GM19238 (cell line): ENCODE measurements at regions not wholly inside any gene's neighbourhood (a gene's known extent, or its start where the extent isn't known, plus 50 kb on each side); places are given as distances from the start of the nearest gene placed in this dataset.
"Not testable (repeated sequence)": the region's sequence is repeated elsewhere in the genome, so short reads cannot be mapped to it uniquely, and the experiment has no call there.

Experiments
- DNase-seq: peaks from one replicate; pipeline ENCODE4 v3.0.0; 2011; ENCODE audit warnings: low spot score; ENCODE audit not compliant: insufficient read length

DNA sequence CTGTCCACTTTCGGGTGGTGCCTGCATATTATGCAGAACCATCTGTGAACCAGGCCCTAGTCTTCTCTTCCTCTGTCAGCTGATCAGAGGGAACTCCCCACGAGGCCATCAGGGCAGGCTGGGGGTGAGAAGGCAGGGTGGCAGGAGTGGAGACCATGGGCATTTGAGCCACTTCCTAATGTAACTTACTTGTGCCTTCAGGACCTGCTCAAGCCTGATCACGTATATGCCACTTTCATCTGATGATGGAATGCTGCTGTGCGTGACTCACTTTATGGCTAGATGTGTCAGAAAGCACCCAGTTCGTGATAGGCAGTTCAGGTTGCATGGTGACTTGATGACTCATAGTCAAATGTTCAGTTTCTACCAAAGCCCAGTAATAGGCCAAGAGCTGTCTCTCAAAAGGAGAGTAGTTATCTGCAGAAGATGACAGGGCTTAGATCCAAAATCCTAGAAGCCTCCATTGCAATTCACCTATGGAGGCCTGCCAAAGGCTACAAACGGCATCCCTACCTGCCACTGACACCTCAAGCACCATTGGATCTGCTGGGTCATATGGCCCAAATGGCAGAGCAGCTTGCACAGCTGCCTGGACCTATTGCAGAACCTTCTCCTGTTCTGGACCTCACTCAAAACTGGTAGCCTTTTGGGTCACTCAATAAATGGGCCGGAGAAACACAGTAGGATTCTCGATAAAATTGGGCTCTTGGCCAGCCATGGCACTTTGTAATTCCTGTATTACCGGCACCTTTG lies 197.7 kb upstream of the PROK2 start:
- DNase-seq, result not testable (repeated sequence)

DNA sequence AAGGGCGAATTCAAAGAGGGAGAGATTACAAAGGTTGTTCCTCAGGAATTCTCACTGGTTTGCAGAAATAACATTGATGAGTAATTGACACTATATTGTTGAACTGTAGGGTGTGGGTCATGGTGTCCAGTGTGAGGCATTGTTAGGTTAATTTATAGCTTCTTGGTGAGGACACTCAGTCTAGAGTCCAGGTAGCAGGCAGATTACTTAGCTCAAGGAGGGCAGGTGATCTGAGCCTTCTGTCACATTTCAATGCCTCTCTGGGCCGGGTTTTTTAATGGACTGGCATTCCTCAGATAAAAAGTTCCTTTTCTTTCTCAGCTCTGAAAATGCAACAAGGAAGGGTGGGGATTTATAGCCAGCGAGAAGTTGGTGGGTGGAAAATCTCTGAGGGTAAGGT lies 194.2 kb upstream of the PROK2 start:
- DNase-seq, result no peak

DNA sequence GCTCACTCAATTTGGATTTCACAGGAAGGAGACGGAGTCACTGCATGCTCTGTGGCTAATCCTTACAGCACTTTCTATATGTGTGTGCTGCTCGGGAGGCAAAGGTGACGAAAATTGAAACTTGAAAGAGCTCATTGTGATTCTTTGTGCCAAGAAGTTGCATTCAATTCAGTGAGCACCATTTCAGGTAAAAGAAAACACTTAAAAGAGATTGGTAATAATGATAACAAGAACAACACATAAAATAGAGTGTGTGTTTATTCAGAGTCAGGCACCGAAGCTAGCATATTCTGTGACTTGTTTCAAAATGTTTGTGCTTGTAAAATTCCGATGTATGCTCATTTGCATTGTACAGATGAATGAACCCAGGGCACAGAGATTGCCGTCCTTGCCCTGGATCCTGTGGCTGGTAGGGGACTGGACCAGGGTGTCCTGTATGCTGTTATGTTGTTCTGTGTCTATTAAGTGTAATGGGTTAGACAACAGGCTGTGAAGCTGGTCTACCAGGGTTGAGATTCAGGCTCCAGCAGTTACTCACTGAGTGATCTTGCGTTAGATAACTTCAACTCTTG lies 193.3 kb upstream of the PROK2 start:
- peak; percentile 37 for DNase-seq

DNA sequence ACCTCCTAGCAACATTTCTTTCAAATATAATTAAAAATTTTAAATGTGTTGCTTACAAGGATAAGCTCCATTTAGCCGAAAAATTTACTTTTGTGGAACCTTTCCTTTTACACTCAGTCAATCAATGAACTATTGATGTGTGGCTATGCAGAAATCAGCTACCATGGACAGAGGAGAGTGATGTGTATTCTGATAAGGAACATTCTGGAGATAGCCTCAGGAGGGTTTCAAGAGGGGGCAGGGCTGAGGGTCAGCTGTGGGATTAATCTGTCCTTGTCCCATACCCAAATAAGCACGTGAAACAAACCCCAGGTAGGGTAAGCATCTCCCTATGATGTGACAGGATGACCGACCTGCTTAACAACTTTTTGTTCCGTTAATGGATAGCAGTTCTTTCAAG lies 192.6 kb upstream of the PROK2 start:
- no peak for DNase-seq

DNA sequence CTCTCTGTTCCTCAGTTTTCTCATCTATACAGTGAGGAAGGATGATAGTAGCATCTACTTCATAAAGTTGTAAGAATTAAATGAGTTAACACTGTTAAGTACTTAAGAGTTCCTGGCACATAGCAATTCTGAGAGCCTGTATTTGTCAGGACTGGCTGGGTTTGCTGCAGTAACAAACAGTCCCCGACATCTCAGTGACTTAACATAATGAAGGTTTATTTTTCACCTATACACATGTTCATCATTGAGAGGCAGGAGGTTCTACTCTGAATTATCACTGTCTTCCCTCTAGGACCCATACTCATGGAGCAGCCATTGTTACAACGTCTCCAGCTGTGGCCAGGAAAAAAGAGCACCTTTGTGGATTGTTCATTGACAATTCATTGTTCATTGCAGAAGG lies 190.6 kb upstream of the PROK2 start:
- DNase-seq, result no peak

DNA sequence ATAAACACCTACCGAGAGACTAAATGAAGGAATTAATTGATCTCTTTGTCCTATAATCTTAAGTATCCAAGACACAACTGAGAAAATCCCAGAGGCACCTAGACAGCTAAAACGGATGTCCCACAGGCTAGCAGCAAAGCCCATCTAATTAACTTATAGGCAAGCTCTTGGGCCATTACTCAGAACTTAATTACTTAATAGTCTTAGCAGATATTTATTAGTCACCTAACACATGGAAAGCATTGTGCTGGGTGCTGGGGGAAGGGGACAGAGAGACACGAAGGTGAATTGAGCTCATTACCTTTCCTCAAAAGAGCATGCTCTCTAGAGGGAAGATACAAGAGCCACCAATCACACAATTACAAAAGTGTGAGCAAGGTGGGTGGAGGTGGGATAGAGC lies 189.8 kb upstream of the PROK2 start:
- no peak for DNase-seq

DNA sequence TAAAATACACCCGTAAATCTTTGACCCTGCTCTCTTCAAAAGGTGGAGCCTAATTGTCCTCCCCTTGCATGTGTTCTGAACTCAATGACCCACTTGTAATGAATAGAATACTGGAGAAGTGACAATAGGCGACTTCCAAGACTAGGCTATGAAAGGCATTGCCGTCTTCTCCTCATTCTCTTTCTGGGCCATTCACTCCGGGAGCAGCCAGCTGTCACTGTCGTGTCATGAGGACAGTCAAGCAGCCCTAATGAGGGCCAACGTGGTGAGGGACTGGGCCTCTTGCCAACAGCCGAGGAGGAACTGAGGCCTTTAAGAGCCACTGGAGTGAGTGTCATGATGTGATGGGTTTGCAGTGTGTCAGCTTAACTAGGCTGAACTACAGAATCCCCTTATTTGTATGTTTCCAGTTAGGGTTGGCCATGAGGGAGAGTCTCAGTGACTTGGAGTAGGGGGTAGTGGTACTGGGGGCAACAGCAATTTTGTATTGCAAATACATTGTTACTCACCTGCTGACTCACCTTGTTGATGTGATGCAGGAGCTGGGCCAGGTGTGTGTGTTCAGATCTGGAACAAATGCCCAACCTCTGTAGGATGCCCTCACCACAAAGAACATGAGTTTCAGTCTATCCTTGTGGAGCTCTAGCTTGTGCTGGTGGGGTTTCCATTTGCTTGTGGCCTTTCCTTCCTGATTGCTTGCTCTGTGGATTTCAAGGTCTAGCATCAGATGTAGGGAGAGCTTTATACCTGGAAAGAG lies 188.5 kb upstream of the PROK2 start:
- no peak for DNase-seq

DNA sequence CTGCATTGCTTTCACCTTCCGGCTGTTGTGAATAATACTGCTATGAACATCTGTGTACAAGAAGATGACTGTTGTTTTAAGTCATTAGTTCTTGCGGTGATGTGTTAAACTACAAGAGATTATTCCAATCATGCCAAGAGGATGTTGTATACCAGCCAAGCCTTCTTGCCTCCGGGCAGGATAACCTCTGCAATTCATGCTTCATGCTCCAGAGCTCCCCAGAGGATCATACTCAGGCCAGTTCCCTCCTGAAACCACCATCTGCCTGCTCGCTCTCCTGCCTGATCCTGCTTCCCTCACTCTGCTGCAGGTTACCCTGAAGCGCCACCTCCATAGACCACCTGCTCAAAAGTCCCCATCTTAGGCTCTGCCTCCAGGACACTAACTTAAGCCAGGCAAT lies 187.1 kb upstream of the PROK2 start:
- DNase-seq, result no peak

DNA sequence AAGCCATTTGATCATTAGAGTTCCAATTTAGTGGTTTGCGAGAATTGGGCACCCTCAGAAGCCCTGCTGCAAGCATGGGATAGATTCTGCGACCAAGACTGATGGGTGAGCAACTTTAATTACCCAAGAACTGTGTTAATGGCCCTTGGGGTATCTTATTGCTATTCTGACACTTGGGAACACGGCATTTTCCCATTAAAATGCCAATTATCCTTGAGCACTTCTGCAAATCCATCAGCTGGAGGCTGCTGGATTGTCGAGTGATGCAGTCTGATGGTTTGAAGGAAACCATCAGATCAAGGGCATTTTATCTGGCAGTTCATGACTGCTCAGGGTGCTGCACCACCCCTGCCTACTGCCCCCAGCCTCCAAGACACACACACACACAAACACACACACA lies 183.6 kb upstream of the PROK2 start:
- DNase-seq, result no peak

DNA sequence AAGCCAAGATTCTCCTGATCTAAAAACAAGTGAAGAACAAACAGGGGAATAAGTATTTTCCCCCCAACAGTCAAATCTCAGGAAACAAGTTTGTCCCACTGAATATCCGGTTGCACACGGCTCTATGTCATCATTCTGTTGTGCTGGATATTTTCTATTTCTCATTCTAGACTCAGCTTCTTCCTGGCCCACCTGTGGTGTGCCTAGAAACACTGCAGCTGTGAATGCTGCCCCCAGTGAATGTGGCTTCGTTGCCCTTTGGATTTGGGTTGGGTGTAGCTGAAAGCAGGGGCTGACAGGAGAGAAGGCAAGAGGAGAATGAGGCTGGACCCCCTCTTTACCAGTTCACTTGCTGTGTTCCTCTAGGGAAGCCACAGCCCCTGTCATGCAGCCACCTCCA lies 181.2 kb upstream of the PROK2 start:
- no peak for DNase-seq

DNA sequence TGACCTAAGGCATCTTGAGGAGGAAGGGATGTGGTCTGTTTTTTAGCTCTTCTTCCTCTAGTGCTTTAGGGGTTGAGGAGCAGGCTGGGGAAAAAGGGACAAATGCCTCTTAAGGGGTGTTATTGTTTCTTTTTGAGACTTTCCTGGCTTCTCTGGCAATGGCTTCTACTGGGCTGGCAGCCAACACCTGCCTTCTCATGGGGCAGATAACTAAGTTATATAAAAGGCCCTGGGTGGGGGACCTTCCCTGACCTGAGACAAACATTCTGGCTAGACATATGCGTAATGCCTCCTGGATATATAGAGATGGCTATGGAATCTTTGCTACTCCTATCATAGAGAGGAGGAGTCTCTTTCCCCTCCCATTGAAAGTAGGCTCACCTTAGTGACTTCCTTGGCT lies 179.2 kb upstream of the PROK2 start:
- DNase-seq, result no peak

DNA sequence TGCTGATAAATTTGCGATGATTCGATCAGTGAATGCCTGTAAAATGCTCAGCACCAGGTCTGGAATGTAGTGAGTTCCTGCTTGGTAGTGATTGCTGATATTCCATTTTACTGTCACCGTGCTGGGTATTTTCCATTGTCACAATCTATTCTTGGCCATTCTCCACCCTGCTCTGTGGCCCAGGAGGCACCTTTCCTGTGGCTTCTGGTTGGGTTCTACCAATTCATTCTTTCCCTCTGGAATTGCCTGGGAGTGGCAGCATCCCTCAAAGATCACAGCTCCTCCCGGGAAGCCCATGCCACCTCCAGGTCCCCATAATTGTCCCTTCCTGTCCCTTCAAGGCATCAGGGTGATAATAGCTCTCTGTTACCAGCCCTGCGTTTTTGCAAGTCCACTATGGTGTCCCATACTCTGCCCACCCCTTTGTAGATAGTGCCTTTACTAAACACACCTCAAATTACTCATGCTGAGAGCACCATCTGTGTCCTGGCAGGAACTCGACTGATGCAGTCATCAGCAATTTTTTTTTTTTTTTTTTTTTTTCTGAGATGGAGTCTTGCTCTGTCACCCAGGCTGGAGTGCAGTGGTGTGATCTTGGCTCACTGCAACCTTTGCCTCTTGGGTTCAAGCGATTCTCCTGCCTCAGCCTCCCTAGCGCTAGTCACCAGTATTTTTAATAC lies 177.8 kb upstream of the PROK2 start:
- no peak for DNase-seq

DNA sequence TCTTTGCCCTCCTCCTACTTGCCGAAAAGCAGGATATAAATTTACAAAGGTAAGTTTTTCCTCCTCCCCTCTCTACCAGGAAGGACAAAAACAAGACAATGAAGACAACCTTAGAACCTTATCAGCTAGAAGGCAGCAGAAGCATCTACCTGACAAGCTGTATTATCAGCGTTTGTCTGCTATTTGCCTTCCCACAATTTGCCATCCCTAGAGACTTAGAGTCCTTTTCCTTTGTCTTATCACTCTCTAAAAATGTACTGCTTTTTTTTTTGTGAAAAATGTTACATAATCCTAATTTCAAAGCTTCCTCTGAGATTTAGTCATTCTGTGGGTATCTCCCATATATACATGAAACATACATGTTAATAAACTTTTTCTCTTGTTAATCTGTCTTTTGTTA lies 176.9 kb upstream of the PROK2 start:
- no peak for DNase-seq

DNA sequence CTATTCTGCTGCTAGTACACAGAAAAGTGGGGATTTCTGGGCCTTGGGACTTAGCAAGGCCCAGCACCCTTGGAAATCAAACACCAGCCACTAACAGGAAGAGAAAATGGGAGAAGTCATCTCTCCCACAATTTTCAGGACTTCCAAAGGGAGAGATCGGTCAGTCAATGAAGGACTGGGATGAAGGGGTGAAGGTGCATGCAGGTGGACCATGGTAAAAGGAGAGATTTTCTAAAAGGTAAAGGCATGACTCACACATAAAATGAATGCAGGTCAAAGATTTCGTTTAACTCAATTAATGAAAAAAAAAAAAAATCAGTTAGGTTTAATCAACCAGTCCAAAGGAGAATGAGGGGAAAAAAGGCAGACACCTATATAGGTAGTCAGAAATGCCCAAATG lies 176.4 kb upstream of the PROK2 start:
- DNase-seq, result no peak

DNA sequence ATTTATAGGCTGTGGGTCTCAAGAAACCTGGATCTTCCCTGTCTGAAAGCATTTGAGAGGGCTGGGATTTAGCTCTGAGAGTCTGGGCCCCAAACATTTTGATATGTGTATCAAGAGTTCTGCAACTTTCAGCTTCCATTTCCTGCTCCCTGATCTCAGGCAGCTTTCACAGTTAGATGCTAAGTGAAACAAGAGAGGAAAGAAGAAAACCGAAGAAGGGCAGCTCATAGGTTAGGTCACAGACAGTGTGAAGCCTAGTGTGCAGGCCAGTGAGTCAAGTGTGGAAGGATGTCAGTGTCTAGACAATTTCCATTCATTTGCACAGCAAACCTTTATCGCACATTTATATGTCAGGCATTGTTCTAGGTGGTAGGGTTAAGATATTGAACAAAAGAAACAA lies 173.6 kb upstream of the PROK2 start:
- no peak for DNase-seq

DNA sequence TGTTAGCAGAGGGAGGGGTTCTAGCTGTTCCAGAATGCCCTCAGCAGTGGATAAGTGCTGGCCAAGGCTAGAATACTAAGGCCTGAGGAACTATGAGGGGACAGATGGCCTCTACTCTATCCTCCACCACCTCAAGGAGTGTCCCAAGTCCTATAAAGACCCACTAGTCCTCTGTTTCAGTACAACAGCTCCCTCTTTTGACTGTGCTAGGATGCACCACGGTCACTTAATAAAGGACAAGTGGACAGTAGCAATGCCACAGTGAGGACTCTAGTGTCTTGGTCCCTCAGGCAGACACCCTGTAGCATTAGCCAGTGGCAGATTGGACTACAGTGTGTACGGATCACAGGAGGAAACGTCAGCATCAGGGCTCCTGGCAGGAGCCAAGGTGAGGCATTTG lies 171.8 kb upstream of the PROK2 start:
- DNase-seq, result no peak

DNA sequence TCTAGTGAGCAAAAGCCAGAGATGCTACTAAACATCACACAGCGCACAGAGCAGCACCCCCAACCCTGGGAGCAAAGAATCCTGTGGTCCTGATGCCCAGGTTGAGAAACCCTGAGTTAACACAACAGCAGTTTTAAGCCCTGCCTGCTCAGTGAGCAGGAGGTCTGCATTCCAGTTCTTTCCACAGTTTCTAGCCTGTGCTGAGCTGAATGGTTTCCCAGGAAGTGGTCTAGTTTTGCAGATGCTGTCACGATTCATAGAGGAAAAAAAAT lies 171.1 kb upstream of the PROK2 start:
- no peak for DNase-seq

DNA sequence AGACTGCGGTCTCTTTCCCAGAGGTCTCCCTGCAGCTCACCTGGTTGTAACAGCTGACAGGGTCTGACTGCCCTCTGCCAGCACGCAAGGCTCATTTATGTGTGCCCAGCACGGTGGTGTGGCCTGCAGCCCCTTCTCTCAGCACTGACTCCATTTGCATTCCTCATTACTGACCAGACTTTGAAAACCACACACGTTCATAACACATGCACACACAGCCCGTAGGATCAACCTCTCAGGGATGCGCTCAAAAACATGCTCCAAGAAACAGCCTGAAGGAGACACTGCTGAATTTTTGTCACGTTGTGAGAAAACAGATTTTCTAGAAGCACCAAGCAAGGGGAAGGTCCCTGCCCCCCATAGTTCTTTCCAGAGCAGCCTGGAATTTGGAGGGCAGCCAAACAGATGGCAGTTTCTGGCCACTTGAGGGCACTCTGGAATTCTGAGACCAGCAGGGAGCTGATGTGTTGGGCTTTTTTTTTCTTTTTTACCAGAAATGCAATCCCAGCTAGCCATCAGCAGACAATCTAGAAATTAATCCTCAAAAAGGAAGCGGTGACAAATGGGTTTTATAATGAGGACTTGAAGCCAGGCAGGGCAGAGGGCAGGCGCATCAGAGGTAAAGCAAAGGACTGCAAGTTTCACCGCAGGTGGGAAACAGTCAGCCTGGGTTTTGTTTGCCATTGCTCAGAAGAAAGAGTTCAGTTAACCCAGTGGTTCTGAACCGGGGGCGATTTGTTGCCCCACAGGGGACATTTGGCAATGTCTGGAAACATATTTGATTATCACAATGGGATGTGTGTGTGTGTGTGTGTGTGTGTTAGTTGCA lies 170.5 kb upstream of the PROK2 start:
- no peak for DNase-seq

DNA sequence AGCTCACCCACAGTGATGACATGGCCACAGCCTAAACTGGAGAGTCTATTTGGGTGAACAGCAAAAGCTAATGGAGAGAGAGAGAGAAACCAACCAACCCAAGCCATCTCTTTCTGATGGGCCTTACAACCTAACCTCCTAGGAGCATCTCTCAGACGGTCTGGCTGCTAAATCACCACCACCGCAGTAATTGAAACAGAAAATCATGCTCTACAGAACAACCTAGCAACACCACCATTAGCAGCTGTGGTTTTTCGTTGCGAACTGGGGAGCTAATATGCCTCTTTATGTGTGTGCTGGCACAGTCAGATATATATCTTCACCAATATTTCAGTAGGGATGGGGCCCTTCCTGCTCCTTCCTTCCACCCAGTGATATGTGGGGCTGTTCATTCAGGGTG lies 166.9 kb upstream of the PROK2 start:
- no peak for DNase-seq

DNA sequence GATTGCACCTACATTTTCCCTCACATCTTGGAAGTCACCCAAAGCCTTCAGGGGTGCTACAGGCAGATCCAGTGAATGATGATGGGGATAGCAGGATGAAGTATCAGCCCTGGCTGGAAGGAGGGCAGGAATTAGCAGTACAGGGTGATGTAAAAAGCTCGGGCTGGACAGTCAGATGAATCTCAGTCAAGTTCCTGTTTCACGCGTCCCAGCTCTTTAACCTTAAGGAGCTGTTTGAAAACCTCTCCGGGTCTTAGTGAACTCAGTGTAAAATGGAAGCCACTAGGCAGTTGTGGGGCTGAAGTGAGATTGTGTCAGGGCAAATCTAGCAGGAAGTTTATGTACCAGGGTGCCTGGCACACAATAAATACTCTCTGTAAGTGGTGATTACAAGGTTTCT lies 166.4 kb upstream of the PROK2 start:
- DNase-seq, result no peak

DNA sequence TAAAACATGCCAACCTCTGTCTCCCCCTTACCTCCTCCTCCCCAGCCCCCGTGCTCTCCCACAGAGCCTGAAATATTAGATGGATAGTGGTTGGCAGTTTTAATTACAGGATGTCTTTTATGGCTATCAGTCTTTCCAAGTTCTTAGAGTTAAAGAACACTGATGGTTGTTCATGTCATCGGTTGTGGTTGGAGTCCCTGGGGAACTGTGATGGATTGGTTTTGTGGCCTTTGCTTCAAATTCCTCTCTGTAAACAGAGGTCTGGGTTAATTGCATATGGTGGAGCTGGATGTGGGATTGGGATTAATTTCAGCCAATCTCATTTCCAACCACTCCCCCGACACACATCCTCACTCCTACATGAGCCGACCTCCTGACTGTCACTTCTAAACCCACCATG lies 164.5 kb upstream of the PROK2 start:
- DNase-seq, result no peak
